Subcutaneous abdominal adipose tissue (tissue), 5 donors: ENCODE measurements at regions not wholly inside any gene's neighbourhood (a gene's known extent, or its start where the extent isn't known, plus 50 kb on each side); places are given as distances from the start of the nearest gene placed in this dataset.

Experiments used
- H3K27ac ChIP-seq: one replicate; pipeline ENCODE4 v1.7.0; 2013; ENCODE audit warnings: low read depth, mild to moderate bottlenecking, inconsistent platforms, low read length, moderate library complexity
- H3K27me3 ChIP-seq, 5 donors: one replicate each; pipeline ENCODE4 v1.7.0; 2013; ENCODE audit warnings: low read length in 5 of 5, inconsistent platforms in 1 of 5; ENCODE audit not compliant: control insufficient read depth in 5 of 5, insufficient read depth in 4 of 5
- H3K36me3 ChIP-seq, 5 donors: one replicate each; pipeline ENCODE4 v1.7.0; 2013; ENCODE audit warnings: low read length in 5 of 5; ENCODE audit not compliant: control insufficient read depth in 5 of 5, insufficient read depth in 5 of 5
- H3K4me1 ChIP-seq, 5 donors: one replicate each; pipeline ENCODE4 v1.7.0; 2013; ENCODE audit warnings: low read length in 5 of 5, mild to moderate bottlenecking in 3 of 5, moderate library complexity in 1 of 5; ENCODE audit not compliant: control insufficient read depth in 5 of 5, insufficient read depth in 5 of 5
- H3K4me3 ChIP-seq, 5 donors: one replicate each; pipeline ENCODE4 v1.7.0; 2013; ENCODE audit warnings: low read length in 5 of 5, low read depth in 1 of 5
- H3K9ac ChIP-seq, 5 donors: one replicate each; pipeline ENCODE4 v1.7.0; 2013; ENCODE audit warnings: low read length in 5 of 5, mild to moderate bottlenecking in 4 of 5, moderate library complexity in 3 of 5
- H3K9me3 ChIP-seq, 5 donors: one replicate each; pipeline ENCODE4 v1.7.0; 2013; ENCODE audit warnings: low read length in 5 of 5; ENCODE audit not compliant: control insufficient read depth in 5 of 5
- donor health status: healthy.
- donor health status: healthy.
- donor health status: healthy.
- donor health status: healthy.
- donor health status: healthy.

GRCh38 chr2:106584304-106584954, 97.3 kb downstream of the CD8B2 start:
- peaks cover 0 to 9% (median 8%) of the 10 kb centered on the region in 5 donors for H3K4me1 ChIP-seq
- no peak overlapping the region for H3K9ac ChIP-seq
- H3K36me3 ChIP-seq, result no peaks in the 10 kb centered on the region
- H3K27me3 ChIP-seq, result peaks cover 12 to 27% (median 20%) of the 10 kb centered on the region in 5 donors
- H3K4me3 ChIP-seq, result no peak overlapping the region
- H3K9me3 ChIP-seq, result no peaks in the 10 kb centered on the region
- H3K27ac ChIP-seq, result no peak overlapping the region

GRCh38 chr2:106596844-106597243, 109.7 kb downstream of the CD8B2 start:
- H3K4me1 ChIP-seq, result no peaks in the 10 kb centered on the region
- H3K36me3 ChIP-seq, result no peaks in the 10 kb centered on the region
- no peak overlapping the region for H3K9ac ChIP-seq
- no peaks in the 10 kb centered on the region for H3K9me3 ChIP-seq
- H3K27me3 ChIP-seq, result no peaks in the 10 kb centered on the region
- H3K4me3 ChIP-seq, result no peak overlapping the region
- no peak overlapping the region for H3K27ac ChIP-seq

- no peak overlapping the region for H3K9ac ChIP-seq
- no peak overlapping the region for H3K27ac ChIP-seq
- H3K9me3 ChIP-seq, result no peaks in the 10 kb centered on the region
Measured at GRCh38 chr2:106599540-106599939, 112.4 kb downstream of the CD8B2 start.

GRCh38 chr2:106602042-106602441, 114.9 kb downstream of the CD8B2 start:
- H3K4me3 ChIP-seq, result no peak overlapping the region
- no peak overlapping the region for H3K27ac ChIP-seq
- H3K27me3 ChIP-seq, result no peaks in the 10 kb centered on the region
- H3K36me3 ChIP-seq, result no peaks in the 10 kb centered on the region
- H3K4me1 ChIP-seq, result no peaks in the 10 kb centered on the region
- no peak overlapping the region for H3K9ac ChIP-seq
- H3K9me3 ChIP-seq, result peaks cover 0 to 2% (median 0%) of the 10 kb centered on the region in 5 donors

More at GRCh38 chr2:106599540-106599939, 112.4 kb downstream of the CD8B2 start:
- no peak overlapping the region for H3K4me3 ChIP-seq
- no peaks in the 10 kb centered on the region for H3K4me1 ChIP-seq
- no peaks in the 10 kb centered on the region for H3K27me3 ChIP-seq
- H3K36me3 ChIP-seq, result no peaks in the 10 kb centered on the region

GRCh38 chr2:106606652-106607051, 119.5 kb downstream of the CD8B2 start:
- H3K4me1 ChIP-seq, result no peaks in the 10 kb centered on the region
- no peak overlapping the region for H3K9ac ChIP-seq
- H3K4me3 ChIP-seq, result no peak overlapping the region
- peaks cover 0 to 3% (median 0%) of the 10 kb centered on the region in 5 donors for H3K27me3 ChIP-seq
- H3K27ac ChIP-seq, result no peak overlapping the region
- no peaks in the 10 kb centered on the region for H3K36me3 ChIP-seq
- H3K9me3 ChIP-seq, result peaks cover 0 to 2% (median 0%) of the 10 kb centered on the region in 5 donors

GRCh38 chr2:106607371-106607770, 120.2 kb downstream of the CD8B2 start:
- Histone ChIP-seq H3K9me3 (peaks cover 0 to 2% (median 0%) of the 10 kb centered on the region in 5 donors), H3K27ac (no peak overlapping the region), H3K9ac (no peak overlapping the region)

GRCh38 chr2:106609780-106610179, 122.6 kb downstream of the CD8B2 start:
- Histone ChIP-seq H3K9me3 (peaks cover 0 to 10% (median 4%) of the 10 kb centered on the region in 5 donors), H3K4me3 (no peak overlapping the region), H3K9ac (no peak overlapping the region), H3K4me1 (no peaks in the 10 kb centered on the region), H3K27me3 (peaks cover 0 to 3% (median 0%) of the 10 kb centered on the region in 5 donors), H3K36me3 (no peaks in the 10 kb centered on the region), H3K27ac (no peak overlapping the region)

More at GRCh38 chr2:106607371-106607770, 120.2 kb downstream of the CD8B2 start:
- no peak overlapping the region for H3K4me3 ChIP-seq
- peaks cover 0 to 3% (median 0%) of the 10 kb centered on the region in 5 donors for H3K27me3 ChIP-seq
- H3K36me3 ChIP-seq, result no peaks in the 10 kb centered on the region
- no peaks in the 10 kb centered on the region for H3K4me1 ChIP-seq

- H3K36me3 ChIP-seq, result no peaks in the 10 kb centered on the region
- no peaks in the 10 kb centered on the region for H3K4me1 ChIP-seq
- H3K27ac ChIP-seq, result no peak overlapping the region
- no peak overlapping the region for H3K4me3 ChIP-seq
- no peak overlapping the region for H3K9ac ChIP-seq
- peaks cover 0 to 5% (median 0%) of the 10 kb centered on the region in 5 donors for H3K27me3 ChIP-seq
- H3K9me3 ChIP-seq, result peaks cover 0 to 10% (median 5%) of the 10 kb centered on the region in 5 donors
Measured at GRCh38 chr2:106614511-106615291, 127.5 kb downstream of the CD8B2 start.

GRCh38 chr2:106618614-106619013, 131.4 kb downstream of the CD8B2 start:
- H3K27ac ChIP-seq, result no peak overlapping the region
- no peaks in the 10 kb centered on the region for H3K36me3 ChIP-seq
- H3K9ac ChIP-seq, result no peak overlapping the region
- H3K27me3 ChIP-seq, result peaks cover 0 to 3% (median 0%) of the 10 kb centered on the region in 5 donors
- H3K9me3 ChIP-seq, result peaks cover 0 to 3% (median 0%) of the 10 kb centered on the region in 5 donors
- no peak overlapping the region for H3K4me3 ChIP-seq
- H3K4me1 ChIP-seq, result no peaks in the 10 kb centered on the region

GRCh38 chr2:106623456-106623855, 136.3 kb downstream of the CD8B2 start:
- H3K9me3 ChIP-seq, result peaks cover 0 to 11% (median 8%) of the 10 kb centered on the region in 5 donors
- no peaks in the 10 kb centered on the region for H3K36me3 ChIP-seq
- peaks cover 0 to 5% (median 0%) of the 10 kb centered on the region in 5 donors for H3K27me3 ChIP-seq
- H3K27ac ChIP-seq, result no peak overlapping the region
- H3K9ac ChIP-seq, result no peak overlapping the region
- H3K4me1 ChIP-seq, result no peaks in the 10 kb centered on the region
- H3K4me3 ChIP-seq, result no peak overlapping the region
